ENCODE measurements at regions not wholly inside any gene's neighbourhood (a gene's known extent, or its start where the extent isn't known, plus 50 kb on each side); places are given as distances from the start of the nearest gene placed in this dataset.

DNA sequence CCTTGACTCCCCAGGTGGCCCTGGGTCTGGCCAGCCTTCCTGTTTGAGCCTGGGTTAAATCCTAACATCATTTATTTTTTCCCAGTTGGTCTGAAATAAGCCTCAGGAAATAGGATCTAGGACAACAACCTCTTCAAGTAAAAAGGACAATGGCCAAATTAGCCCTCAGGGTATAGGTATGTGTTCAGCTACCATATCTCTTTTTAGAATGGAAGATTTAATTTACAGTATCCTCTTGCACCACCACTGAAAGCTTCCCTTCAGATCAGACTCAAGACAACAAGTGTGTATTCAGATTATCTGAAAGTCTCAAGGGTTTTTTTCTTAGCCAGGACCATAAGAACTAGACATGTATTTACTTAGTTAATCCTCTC, 61.6 kb upstream of the CXCR4 start:
- DNase-seq (ENCODE audit: low spot score) = no peak

DNA sequence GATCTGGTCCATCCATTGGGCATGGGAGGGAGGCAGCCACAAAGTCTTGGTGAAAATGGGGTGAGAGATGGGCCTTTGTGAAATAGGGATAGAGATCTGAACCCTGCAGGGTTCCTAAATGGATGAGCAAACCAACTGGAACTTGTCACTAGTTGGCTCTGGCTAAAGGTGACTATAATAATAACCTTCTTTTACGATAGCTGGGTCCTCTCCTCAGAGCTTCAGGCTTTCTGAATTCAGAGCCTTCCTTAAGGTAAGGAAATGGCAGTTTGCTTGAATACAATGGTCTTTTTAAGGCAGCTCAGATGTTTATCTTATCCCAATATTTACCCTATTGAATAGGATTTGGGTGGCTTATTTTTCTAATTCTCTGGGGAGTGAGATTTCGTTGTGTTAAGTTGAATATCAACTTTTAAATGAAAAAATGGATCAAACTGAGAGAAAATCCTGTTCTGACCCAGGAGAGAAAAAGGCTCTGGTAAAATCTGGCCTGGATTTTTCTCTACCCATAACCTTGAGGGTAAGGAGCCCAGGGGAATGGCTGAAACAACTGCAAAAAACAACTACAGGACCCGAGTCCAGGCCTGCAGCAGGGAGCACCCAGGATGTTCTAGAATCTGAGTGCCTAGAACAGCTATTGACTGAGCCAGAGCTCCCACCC, 61.1 kb upstream of the CXCR4 start:
- DNase-seq (ENCODE audit: low spot score) = no peak

DNA sequence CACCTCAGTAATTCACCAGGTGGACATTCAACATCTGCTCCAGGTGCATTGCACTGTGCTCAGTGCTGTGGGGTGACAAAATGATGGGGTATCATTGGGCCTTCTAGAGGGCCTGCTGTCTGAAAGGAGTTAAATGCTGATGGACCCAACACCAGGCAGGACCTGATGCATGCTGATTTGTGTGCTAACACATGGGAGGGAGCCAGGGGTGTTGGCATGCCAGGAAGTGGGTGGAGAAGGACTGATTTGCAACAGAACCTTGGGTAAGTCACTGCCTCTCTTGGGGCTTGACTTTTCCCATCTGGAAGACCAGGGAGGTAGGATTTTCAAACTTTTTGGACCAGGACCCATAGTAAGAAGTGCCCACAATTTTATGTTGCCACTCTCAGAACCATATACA, 57.9 kb upstream of the CXCR4 start:
- DNase-seq (ENCODE audit: low spot score) = no peak

- DNase-seq (ENCODE audit: low spot score) = no peak
Observed at GRCh38 chr2:136175466-136175865, 57.5 kb upstream of the CXCR4 start.

DNA sequence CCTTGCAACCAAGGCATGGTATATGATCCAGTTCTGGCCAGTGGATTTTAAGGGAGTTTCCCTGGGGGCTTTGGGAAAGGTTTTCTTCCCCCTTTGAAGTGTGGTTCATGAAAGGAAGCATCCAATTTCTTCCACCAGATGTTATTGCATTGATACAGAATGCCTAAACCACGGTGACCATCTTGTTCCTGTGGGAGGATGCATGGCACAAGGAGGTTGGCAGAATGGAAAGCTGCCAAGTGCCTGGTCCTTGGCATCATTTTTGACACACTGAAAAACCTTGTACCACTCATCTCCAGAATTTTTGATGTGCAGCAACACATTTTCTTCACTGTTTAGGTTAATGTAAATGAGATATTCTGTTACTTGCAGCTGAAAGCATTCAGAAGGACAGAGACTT, 55.2 kb upstream of the CXCR4 start:
- DNase-seq (ENCODE audit: low spot score) = no peak

DNA sequence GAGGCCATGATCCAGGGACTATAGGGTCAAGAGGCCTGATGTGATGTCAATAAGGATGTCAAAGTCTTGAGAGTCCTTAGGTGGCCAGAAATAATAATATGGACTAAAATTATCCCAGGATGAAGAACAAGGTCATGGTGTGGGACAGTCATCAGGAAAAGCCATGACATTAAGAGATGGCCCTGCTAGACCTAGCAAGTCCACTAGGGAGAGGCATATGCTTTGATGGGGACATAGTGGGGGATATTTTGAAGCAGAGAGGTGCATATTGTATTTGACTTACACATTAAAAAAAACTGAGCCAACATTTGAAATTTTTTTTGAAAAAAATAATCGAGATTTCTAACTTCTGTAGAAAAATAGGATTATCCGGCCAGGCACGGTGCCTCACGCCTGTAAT, 53.3 kb upstream of the CXCR4 start:
- DNase-seq (ENCODE audit: low spot score) = no peak

DNA sequence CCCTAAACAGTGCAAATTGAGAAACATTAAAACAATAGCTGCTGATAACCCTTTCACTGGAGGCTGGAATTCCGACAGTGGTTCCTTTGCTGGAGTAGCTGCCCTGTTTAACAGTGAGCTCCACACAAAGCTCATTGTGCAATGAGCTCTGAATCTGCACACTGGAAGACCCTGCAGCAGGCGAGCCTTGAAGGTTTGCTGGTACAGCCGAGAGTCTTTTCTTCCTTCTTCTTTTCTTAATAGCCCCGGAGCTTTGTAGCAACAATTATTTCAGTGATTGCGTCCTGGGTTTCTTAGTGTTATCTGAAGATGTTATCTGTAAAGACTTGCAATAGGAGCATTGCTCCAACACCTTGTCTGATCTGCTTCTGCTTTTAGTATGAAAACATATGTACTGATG, 50.8 kb upstream of the CXCR4 start:
- no peak for DNase-seq (ENCODE audit: low spot score)

GRCh38 chr2:136167721-136168475, 49.9 kb upstream of the CXCR4 start:
- DNase-seq (ENCODE audit: low spot score) = no peak

All from pons (tissue), 1 donor.